ENCODE measurements at regions not wholly inside any gene's neighbourhood (a gene's known extent, or its start where the extent isn't known, plus 50 kb on each side); places are given as distances from the start of the nearest gene placed in this dataset.

DNA sequence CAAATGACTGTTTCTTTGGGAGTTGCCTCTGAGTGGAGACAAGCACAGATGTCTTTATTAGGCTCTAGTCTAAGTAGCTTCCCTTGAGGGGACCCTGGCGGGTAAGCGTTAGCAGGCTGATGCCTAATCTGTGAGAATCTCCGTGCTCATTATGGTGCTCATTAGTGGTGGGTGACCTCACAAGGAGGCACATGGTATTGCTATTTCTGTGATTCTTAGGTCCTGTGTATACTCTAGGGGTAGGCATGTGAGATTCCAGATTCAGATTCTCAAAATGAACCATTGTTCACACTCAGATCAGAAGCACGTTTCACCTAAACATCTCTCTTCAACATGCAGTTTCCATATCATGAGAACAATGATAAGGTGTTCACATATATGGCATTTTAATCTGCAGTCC is 809.7 kb downstream of the NR2F2 start:
- DNase-seq, result no peak
- H3K9me3 Mint-ChIP-seq, result peaks cover 27% of the 10 kb centered on the region
- TF ChIP-seq CTCF (IDR thresholded peaks at IDR 0.05), result no peak
- H3K36me3 Mint-ChIP-seq (ENCODE audit: low read depth), result peaks cover 20% of the 10 kb centered on the region
- H3K4me3 Mint-ChIP-seq, result no peak overlapping the region
- peaks cover 5% of the 10 kb centered on the region for H3K4me1 Mint-ChIP-seq
- no peak overlapping the region for H3K27ac Mint-ChIP-seq
- H3K27me3 Mint-ChIP-seq (ENCODE audit: low read depth, poor library complexity), result no peaks in the 10 kb centered on the region

DNA sequence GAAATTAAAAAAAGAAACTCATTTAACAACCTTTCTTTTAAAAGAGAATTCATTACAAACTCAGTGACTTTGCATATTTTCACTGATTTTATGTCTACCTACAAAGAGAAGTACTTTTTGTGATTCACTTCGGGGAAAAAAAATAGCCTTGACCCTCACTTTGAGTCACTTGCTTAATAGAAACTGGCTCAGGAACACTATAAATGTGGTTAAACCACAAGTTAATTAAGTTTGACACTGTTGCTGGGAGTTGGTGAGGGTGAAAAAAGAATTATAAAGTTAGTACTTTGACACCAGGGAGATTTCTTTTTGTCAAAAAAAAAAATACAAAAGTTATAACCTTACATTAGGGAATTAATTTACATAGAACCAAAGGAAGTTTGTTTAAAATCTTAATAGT is 810.9 kb downstream of the NR2F2 start:
- Mint-ChIP-seq H3K36me3 (ENCODE audit: low read depth) (peaks cover 18% of the 10 kb centered on the region), H3K27ac (no peak overlapping the region), H3K4me3 (no peak overlapping the region), H3K4me1 (peaks cover 7% of the 10 kb centered on the region), H3K27me3 (ENCODE audit: low read depth, poor library complexity) (no peaks in the 10 kb centered on the region), H3K9me3 (peaks cover 25% of the 10 kb centered on the region)
- no peak for DNase-seq
- TF ChIP-seq CTCF (IDR thresholded peaks at IDR 0.05), result no peak

DNA sequence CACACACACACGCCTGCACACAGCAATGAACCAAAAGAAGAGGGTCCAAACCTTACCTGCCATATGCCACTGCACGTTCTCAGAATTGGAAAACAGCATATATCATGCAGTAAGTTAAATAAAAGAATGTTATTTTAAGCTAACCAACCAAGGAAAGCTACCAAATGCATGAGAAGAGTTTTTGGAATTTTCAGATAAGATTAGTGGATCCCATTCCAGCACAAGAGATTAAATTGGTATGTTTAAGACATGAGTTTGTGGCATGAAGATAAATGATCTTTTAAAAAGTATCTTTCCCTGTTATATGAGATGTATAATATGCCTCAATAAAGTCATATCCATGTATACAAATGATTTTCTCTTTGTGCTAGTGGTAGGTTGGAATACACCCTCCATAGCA is 811.4 kb downstream of the NR2F2 start:
- Mint-ChIP-seq H3K4me3 (no peak overlapping the region), H3K9me3 (peaks cover 21% of the 10 kb centered on the region), H3K36me3 (ENCODE audit: low read depth) (peaks cover 13% of the 10 kb centered on the region), H3K27ac (no peak overlapping the region), H3K4me1 (peaks cover 12% of the 10 kb centered on the region), H3K27me3 (ENCODE audit: low read depth, poor library complexity) (no peaks in the 10 kb centered on the region)
- no peak for TF ChIP-seq CTCF (IDR thresholded peaks at IDR 0.05)
- no peak for DNase-seq

DNA sequence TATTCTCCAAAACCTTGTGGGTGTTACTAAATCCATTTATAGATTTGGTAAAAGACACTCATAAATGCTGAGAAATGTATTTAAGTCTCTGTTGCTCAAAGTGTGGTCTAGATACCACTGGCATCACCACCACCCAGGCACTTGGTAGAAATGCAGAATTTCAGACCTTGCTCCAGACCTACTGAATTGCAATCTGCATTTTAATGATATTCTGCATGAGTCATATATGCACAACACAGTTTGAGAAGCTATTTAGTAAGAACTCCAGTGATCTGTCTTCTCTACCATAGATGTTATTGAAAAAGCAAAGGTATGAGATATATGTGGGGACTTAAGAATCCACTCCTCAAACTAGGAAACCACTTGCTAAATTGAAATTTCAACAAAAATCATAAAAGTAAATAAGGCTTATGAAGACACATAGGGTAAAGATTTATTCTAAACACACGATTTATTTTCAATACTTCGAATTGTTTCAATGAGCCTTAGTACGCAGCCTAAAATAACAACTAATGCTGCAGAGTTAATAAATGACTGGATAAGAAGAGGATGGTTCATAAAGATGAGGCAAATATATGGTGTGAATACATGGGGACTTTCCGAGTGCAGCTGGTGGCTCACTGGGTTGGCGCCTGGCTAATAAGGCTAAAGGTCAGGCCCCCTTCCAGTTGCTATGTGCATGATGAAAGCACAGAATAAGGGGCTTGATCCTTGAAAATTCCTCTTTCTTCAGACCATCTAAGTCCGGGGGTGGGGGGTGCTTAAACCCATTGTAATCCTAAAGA is 813.3 kb downstream of the NR2F2 start:
- peaks cover 8% of the 10 kb centered on the region for H3K36me3 Mint-ChIP-seq (ENCODE audit: low read depth)
- H3K27me3 Mint-ChIP-seq (ENCODE audit: low read depth, poor library complexity), result no peaks in the 10 kb centered on the region
- H3K4me1 Mint-ChIP-seq, result peaks cover 30% of the 10 kb centered on the region
- no peak overlapping the region for H3K27ac Mint-ChIP-seq
- DNase-seq, result no peak
- no peak overlapping the region for H3K4me3 Mint-ChIP-seq
- H3K9me3 Mint-ChIP-seq, result peaks cover 10% of the 10 kb centered on the region
- no peak for TF ChIP-seq CTCF (IDR thresholded peaks at IDR 0.05)

DNA sequence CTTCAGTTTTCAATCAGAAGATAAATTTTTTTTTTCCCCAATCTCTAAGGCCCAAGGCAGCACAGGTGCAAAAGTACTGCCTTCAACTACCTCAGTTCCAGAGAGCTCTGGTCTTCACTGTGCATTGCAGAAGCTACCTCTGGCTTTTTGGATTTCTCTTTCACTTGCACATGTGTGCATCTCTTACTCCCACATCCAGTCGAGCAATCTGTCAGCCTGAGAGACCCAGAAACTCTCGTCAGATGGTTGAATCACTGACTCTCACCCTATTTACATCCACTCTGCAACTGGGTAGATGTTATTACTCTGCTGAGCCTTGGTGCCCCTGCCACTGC is 813.8 kb downstream of the NR2F2 start:
- no peak overlapping the region for H3K4me3 Mint-ChIP-seq
- H3K4me1 Mint-ChIP-seq, result peaks cover 35% of the 10 kb centered on the region
- H3K36me3 Mint-ChIP-seq (ENCODE audit: low read depth), result peaks cover 8% of the 10 kb centered on the region
- no peak overlapping the region for H3K27ac Mint-ChIP-seq
- H3K9me3 Mint-ChIP-seq, result peaks cover 10% of the 10 kb centered on the region
- TF ChIP-seq CTCF (IDR thresholded peaks at IDR 0.05), result no peak
- H3K27me3 Mint-ChIP-seq (ENCODE audit: low read depth, poor library complexity), result no peaks in the 10 kb centered on the region
- DNase-seq, result no peak
